NB4 (cell line): ENCODE measurements at regions not wholly inside any gene's neighbourhood (a gene's known extent, or its start where the extent isn't known, plus 50 kb on each side); places are given as distances from the start of the nearest gene placed in this dataset.
A peak's percentile ranks its signal among the peaks of the same experiment; 100 is the strongest.

Experiments
- DNase-seq: peaks from one replicate; pipeline ENCODE4 v3.0.0; 2010; ENCODE audit warnings: low read depth
- H3K4me3 ChIP-seq: one replicate; pipeline ENCODE4 v1.5.1; 2011; ENCODE audit warnings: mild to moderate bottlenecking, low read depth, low read length, moderate library complexity
- MYC ChIP-seq: IDR thresholded peaks from 2 replicates; pipeline ENCODE4 v1.6.1; 2011; ENCODE audit warnings: low read depth, low read length
- POLR2A ChIP-seq: IDR thresholded peaks from 2 replicates; pipeline ENCODE4 v1.6.1; 2011; ENCODE audit warnings: mild to moderate bottlenecking; ENCODE audit not compliant: insufficient read length; ENCODE audit errors: extremely low read depth
- TF ChIP-seq, protein P1 (sequence below): IDR thresholded peaks from one replicate; pipeline ENCODE4 v1.5.1; 2012; ENCODE audit warnings: low read depth, low read length
- TF ChIP-seq, protein P2 (sequence below): IDR thresholded peaks from 2 replicates; pipeline ENCODE4 v1.6.1; 2011; ENCODE audit warnings: low read depth, low read length

DNA sequence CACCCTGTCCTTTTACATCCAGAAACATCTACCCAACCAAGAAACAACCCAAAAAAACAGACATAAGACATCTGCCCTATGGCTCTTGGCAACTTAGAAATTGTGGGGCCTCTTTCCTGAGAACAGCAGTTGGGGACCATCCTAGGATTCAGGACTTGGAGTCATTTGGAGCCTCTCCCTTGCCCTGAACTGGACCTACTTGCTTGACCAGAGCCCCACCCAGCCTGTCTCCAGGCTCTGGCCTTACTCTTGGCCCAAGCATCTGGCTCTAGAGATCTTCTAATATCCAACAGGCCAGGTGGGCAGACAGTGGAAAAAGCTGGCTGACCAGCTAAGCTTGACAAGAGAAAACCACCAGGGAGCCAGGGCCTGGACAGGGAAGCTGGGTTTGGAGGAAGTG lies 99.1 kb upstream of the C2CD4B start:
- DNase-seq, result no peak
- TF ChIP-seq, protein P1, sequence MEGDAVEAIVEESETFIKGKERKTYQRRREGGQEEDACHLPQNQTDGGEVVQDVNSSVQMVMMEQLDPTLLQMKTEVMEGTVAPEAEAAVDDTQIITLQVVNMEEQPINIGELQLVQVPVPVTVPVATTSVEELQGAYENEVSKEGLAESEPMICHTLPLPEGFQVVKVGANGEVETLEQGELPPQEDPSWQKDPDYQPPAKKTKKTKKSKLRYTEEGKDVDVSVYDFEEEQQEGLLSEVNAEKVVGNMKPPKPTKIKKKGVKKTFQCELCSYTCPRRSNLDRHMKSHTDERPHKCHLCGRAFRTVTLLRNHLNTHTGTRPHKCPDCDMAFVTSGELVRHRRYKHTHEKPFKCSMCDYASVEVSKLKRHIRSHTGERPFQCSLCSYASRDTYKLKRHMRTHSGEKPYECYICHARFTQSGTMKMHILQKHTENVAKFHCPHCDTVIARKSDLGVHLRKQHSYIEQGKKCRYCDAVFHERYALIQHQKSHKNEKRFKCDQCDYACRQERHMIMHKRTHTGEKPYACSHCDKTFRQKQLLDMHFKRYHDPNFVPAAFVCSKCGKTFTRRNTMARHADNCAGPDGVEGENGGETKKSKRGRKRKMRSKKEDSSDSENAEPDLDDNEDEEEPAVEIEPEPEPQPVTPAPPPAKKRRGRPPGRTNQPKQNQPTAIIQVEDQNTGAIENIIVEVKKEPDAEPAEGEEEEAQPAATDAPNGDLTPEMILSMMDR, result no peak
- TF ChIP-seq POLR2A (no peak), MYC (no peak)
- TF ChIP-seq, protein P2, sequence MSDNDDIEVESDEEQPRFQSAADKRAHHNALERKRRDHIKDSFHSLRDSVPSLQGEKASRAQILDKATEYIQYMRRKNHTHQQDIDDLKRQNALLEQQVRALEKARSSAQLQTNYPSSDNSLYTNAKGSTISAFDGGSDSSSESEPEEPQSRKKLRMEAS, result no peak
- no peak overlapping the region for H3K4me3 ChIP-seq

DNA sequence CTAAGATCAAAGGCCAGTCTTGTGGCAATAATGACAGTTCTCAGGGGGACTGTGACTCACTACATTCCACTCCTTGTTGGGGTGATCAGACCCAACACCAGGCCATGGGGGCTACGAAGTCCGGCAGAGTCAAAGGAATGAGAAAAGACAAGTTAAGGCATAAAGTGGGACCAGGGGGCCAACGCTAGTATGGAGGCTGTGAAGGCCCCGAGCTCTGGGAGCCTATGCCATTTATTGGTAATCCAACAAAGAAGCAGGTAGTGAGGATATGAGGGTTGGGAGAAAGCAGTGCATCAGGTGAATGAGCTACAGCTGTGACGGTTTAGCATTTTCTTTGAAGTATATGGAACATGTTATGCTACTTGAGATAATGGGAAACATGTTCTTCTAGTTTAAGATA lies 104.4 kb upstream of the C2CD4B start:
- DNase-seq, result peak; percentile 2
- TF ChIP-seq POLR2A (no peak), MYC (no peak)
- TF ChIP-seq, protein P2, result no peak
- TF ChIP-seq, protein P1, result no peak
- no peak overlapping the region for H3K4me3 ChIP-seq

DNA sequence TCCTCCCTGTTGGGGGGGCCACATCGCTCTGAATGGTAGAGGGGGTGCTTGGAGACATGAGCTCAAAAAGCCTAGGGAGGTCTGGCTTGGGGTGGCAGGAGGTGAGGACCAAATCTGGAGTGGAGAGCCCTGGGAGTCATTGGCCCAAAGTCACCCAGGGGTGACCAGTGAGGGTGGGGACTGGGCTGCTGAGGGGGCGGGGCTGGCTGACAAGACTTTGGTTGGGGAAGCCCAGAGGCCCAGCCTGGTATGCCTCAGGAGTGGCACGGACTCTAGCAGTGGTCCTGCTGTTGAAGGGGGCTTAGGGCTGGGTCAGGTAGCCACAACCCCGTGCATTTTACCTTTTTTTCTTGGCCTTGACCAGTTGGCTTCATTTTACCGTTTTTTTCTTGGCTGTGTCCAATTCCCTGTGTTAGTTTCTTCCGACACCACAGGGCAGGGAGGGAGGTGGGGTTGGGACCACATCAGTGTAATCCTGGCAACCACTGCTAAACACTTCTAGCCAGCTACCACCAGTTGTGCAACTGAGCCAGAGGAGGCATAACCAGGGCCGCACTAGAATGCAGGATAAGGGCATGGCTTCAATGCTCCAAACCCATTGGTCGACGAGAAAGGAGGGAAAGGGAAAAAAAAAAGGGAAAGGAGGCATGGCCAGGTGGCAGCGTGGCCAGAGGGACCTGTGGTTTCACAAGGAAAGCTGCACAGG lies 105.3 kb upstream of the C2CD4B start:
- H3K4me3 ChIP-seq, result no peak overlapping the region
- TF ChIP-seq, protein P1, result no peak
- no peak for TF ChIP-seq POLR2A
- TF ChIP-seq, protein P2, result no peak
- TF ChIP-seq MYC, result no peak
- DNase-seq, result no peak

DNA sequence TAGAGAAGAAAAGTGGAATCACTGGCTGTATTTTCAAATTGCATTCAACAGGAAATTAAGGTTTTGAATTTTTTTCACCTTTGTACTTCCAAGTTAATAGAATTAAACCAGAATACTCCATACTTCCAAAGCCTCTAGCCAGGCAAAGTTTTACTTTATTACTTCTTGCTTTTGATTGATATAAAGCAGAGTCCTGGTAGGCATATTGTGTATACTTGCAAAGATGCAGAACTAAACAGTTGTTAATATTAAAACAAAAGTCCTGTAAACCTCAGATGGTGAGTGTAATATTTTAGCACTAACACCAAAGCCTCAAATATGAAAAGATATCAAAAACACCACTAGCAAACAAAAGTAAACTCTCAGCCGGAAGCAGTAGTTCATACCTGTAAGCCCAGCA lies 107.2 kb upstream of the C2CD4B start:
- TF ChIP-seq, protein P2, result no peak
- TF ChIP-seq, protein P1, result no peak
- no peak for TF ChIP-seq POLR2A
- TF ChIP-seq MYC, result no peak
- H3K4me3 ChIP-seq, result no peak overlapping the region
- DNase-seq, result no peak

DNA sequence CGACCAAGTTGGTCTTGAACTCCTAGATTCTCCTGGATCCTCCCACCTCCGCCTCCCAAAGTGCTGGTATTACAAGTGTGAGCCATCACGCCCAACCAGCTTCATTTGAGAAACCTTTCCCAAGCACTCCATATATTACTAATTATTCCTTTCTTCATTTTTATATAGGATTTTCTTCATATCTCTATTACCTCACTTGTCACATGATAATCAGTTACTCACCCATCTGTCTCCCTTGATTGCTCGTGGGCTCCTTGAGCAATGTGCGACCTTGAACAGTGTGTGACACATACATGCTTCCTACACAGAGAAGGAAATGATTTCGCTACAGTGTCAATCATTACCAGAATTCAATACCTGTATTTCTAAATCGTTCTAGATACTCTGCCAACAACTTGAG lies 110.7 kb upstream of the C2CD4B start:
- no peak overlapping the region for H3K4me3 ChIP-seq
- TF ChIP-seq, protein P1, result no peak
- TF ChIP-seq POLR2A, result no peak
- TF ChIP-seq, protein P2, result no peak
- no peak for TF ChIP-seq MYC
- no peak for DNase-seq
